Tibial artery (tissue), 4 donors: ENCODE measurements at regions not wholly inside any gene's neighbourhood (a gene's known extent, or its start where the extent isn't known, plus 50 kb on each side); places are given as distances from the start of the nearest gene placed in this dataset.
A peak's percentile ranks its signal among the peaks of the same experiment; 100 is the strongest.

Experiments
- DNase-seq, 2 donors: peaks; one replicate each; pipeline ENCODE4 v3.0.0-alpha.2; 2019
- H3K27ac ChIP-seq, 2 donors: fragments of 200-600 bp; sonication (generic) in 1 of 2; 1 replicate in 1 of 2; 2 replicates in 1 of 2; pipeline ENCODE4 v1.5.1; 2018 to 2019; ENCODE audit warnings: mild to moderate bottlenecking in 1 of 2
- H3K27me3 ChIP-seq, 2 donors: fragments of 200-600 bp; sonication (generic) in 1 of 2; one replicate each; pipeline versions ENCODE4 v1.5.1 to v1.6.0; 2016 to 2019
- H3K36me3 ChIP-seq, 3 donors: fragments of 200-600 bp; sonication (generic) in 2 of 3; one replicate each; pipeline ENCODE4 v1.5.1; 2016 to 2019; ENCODE audit warnings: mild to moderate bottlenecking in 2 of 3
- H3K4me1 ChIP-seq, 4 donors: fragments of 200-600 bp; sonication (generic) in 2 of 4; 1 replicate in 3 of 4; 2 replicates in 1 of 4; pipeline ENCODE4 v1.5.1; 2016 to 2019
- H3K4me3 ChIP-seq, 2 donors: fragments of 200-600 bp; sonication (generic) in 1 of 2; 1 replicate in 1 of 2; 2 replicates in 1 of 2; pipeline ENCODE4 v1.5.1; 2018 to 2019; ENCODE audit warnings: mild to moderate bottlenecking in 2 of 2
- H3K9me3 ChIP-seq, 3 donors: fragments of 200-600 bp; sonication (generic) in 1 of 3; one replicate each; pipeline ENCODE4 v1.5.1; 2016 to 2019
- intact Hi-C: fragments of 100-400 bp; cut with DNase I; formaldehyde crosslinking; loops from one replicate; pipeline ENCODE4 v1.15.0; 2023; ENCODE audit warnings: low total_unique reads
- TF ChIP-seq, protein P1 (sequence below), 2 experiments: fragments of 200-600 bp in 1 of 2; fragments of 450-650 bp in 1 of 2; IDR thresholded peaks; one replicate each; pipeline ENCODE4 v1.5.1; 2017 to 2019; ENCODE audit warnings: antibody characterized with exemption in 2 of 2, mild to moderate bottlenecking in 1 of 2, moderate library complexity in 1 of 2

DNA sequence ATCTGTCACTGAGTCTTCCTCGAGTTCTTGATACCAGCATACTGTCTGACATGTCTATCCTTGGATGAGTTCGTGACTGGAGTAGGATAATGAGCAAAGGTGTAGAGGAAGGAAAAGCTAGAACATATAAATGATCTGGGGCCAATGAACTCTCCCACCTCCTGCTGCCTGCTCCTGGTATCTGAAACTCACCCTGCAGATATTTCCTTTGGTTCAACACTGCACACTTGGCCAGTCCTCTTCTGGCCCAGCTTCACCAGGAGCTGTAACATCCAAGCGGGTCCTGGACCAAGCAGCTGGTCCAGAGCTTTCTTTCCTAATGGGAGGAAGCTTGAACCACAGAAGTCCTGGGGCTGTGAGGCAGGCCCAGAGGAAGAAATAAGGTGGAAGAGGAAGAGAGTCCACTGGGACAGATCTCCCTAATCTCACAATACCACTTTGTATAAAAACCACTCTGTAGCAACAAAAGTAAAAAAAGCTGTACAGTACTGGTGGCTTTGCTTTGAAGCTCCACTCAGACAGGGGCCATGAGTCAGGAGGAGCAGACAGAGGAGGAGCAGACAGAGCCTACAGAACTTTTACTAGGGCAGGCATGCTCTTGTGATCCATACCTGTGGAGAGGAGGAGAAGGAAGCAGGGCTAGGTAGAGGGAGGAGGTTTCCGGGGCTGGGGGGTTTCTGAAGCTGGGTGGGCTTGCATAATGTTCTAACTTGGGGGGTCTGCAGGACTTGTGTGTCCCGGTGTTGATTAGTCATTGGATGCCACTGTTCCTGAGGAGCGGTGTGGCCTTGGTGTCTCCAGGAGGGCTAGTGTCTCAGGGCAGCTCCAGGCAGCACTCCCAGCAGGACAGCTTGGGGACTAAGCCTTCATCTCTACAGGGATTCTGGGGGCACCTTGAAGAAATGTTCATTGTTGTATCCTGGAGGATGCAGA lies 166.9 kb downstream of the ABHD5 start:
- no peaks in the 10 kb centered on the region for H3K36me3 ChIP-seq
- no peak overlapping the region for H3K4me3 ChIP-seq
- TF ChIP-seq, protein P1, sequence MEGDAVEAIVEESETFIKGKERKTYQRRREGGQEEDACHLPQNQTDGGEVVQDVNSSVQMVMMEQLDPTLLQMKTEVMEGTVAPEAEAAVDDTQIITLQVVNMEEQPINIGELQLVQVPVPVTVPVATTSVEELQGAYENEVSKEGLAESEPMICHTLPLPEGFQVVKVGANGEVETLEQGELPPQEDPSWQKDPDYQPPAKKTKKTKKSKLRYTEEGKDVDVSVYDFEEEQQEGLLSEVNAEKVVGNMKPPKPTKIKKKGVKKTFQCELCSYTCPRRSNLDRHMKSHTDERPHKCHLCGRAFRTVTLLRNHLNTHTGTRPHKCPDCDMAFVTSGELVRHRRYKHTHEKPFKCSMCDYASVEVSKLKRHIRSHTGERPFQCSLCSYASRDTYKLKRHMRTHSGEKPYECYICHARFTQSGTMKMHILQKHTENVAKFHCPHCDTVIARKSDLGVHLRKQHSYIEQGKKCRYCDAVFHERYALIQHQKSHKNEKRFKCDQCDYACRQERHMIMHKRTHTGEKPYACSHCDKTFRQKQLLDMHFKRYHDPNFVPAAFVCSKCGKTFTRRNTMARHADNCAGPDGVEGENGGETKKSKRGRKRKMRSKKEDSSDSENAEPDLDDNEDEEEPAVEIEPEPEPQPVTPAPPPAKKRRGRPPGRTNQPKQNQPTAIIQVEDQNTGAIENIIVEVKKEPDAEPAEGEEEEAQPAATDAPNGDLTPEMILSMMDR (IDR thresholded peaks at IDR 0.05), result no peak
- no peak overlapping the region for H3K27ac ChIP-seq
- no peak for DNase-seq
- H3K27me3 ChIP-seq, result peaks cover 0 to 24% of the 10 kb centered on the region in 2 donors
- H3K4me1 ChIP-seq, result peaks cover 0 to 5% (median 0%) of the 10 kb centered on the region in 4 donors
- intact Hi-C loops, result loop anchor here (10.0 kb wide), 1 partner anchor 337 kb away; no protein-coding TSS in a partner anchor
- H3K9me3 ChIP-seq, result no peaks in the 10 kb centered on the region

DNA sequence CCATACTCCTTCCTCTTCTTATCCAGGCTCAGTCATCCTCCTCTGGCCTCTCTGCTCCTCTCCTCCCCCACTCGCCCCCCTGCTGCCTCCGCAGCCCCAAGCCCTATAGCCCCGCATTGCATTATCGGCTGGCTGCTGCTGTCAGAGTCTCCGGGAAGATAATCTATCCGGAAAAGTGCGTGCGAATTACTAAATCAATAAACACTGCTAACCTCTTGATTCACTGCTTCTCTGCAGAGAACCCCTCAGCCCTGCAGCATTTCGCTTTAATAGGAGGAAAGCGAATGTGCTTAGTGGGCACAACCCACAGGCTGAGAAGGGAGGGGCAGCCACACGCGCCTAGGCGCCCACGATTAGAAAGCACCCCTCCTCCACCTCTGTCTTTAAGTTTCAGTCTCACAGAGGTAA lies 167.6 kb downstream of the ABHD5 start:
- peaks cover 0 to 24% of the 10 kb centered on the region in 2 donors for H3K27me3 ChIP-seq
- peaks cover 0 to 5% (median 0%) of the 10 kb centered on the region in 4 donors for H3K4me1 ChIP-seq
- H3K36me3 ChIP-seq, result no peaks in the 10 kb centered on the region
- no peak overlapping the region for H3K4me3 ChIP-seq
- DNase-seq, result no peak
- no peaks in the 10 kb centered on the region for H3K9me3 ChIP-seq
- intact Hi-C loops, result loop anchor here (10.0 kb wide), 1 partner anchor 337 kb away; no protein-coding TSS in a partner anchor
- H3K27ac ChIP-seq, result no peak overlapping the region
- TF ChIP-seq, protein P1 (IDR thresholded peaks at IDR 0.05), result no peak

DNA sequence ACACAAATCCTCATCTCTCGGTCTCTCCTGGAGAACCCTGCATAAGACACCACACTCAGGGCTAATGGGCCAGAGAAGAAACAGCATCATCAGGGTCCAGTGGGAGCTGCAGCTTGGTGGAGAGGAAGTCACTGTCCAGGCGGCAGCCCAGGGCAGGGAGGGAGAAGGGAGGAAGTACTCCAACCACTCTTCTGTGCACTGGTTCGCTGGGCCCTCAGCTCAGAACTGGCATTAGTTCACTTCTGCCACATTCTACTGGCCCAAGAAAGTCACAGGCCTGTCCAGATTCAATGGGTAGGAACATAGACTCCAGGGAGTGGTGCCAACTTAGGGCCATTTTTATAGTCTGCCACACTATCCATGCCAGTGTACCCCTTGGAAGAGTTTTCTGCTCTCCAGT lies 169.0 kb downstream of the ABHD5 start:
- Histone ChIP-seq H3K27me3 (peaks cover 0 to 24% of the 10 kb centered on the region in 2 donors), H3K9me3 (no peaks in the 10 kb centered on the region), H3K4me3 (no peak overlapping the region), H3K36me3 (no peaks in the 10 kb centered on the region), H3K27ac (no peak overlapping the region), H3K4me1 (peaks cover 0 to 2% (median 0%) of the 10 kb centered on the region in 4 donors)
- TF ChIP-seq, protein P1 (IDR thresholded peaks at IDR 0.05), result no peak
- intact Hi-C loops, result loop anchor here (10.0 kb wide), 1 partner anchor 335 kb away; no protein-coding TSS in a partner anchor
- no peak for DNase-seq

DNA sequence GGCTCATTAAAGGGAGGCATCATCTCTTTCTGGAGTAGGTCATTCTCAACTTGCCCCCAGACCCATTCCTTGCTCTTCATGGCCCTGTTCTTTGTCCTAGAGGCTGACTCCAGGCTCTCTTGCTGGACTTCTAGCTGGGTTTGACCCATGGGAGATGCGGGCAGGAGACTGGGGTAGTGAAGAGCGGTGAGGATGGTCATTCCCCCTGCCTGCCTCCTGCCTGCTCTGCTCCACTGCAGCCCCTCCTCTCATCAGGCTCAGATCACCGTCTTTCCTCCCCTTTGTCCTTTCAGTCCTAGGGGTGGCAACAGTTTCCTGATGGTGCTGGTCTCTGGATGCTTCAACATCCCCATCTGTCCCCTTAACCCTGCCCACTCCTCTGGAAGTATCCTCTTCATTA lies 170.9 kb downstream of the ABHD5 start:
- Histone ChIP-seq H3K9me3 (no peaks in the 10 kb centered on the region), H3K36me3 (no peaks in the 10 kb centered on the region), H3K4me1 (peaks cover 0 to 4% (median 0%) of the 10 kb centered on the region in 4 donors), H3K27ac (no peak overlapping the region), H3K27me3 (peaks cover 0 to 15% of the 10 kb centered on the region in 2 donors), H3K4me3 (no peak overlapping the region)
- intact Hi-C loops, result no loop called here
- DNase-seq, result no peak
- TF ChIP-seq, protein P1 (IDR thresholded peaks at IDR 0.05), result no peak

DNA sequence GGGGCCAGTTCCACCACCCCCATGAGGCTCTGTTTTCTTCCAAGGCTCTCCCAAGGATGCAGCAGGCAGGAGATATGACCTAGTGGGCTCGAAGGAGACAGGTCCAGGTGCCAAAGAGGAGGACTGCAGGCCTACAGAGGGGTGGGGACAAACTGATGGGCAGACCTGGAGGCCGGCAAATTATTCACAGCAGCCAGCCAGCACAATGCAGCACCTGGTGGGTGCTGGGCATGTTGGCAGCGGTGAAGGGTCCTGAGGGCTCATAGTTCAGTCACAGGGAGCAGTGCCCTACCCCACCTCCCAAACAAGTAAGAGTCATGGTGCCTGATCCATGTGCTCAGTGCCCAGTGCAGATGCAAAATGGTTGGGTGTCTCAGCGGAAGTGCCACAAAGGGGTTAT lies 171.7 kb downstream of the ABHD5 start:
- intact Hi-C loops, result no loop called here
- peak in 1 of 2 donors; percentile 42 for DNase-seq
- TF ChIP-seq, protein P1 (IDR thresholded peaks at IDR 0.05), result no peak

More for the DNA sequence above, 171.7 kb downstream of the ABHD5 start:
- Histone ChIP-seq H3K9me3 (no peaks in the 10 kb centered on the region), H3K4me3 (no peak overlapping the region), H3K4me1 (peaks cover 0 to 12% (median 3%) of the 10 kb centered on the region in 4 donors), H3K27ac (no peak overlapping the region), H3K36me3 (no peaks in the 10 kb centered on the region), H3K27me3 (peaks cover 0 to 14% of the 10 kb centered on the region in 2 donors)
